ENCODE measurements at regions not wholly inside any gene's neighbourhood (a gene's known extent, or its start where the extent isn't known, plus 50 kb on each side); places are given as distances from the start of the nearest gene placed in this dataset.

- TF ChIP-seq CTCF (IDR thresholded peaks at IDR 0.05) (no peak), POLR2AphosphoS5 (IDR thresholded peaks at IDR 0.05) (no peak)
Measured at GRCh38 chr15:96395687-96396086, 65.2 kb downstream of the NR2F2 start.

All from breast epithelium (tissue), 3 donors.